CD4-positive, alpha-beta T cell treated with Interferon alpha-2 for 1 hour (primary cell): ENCODE measurements at regions not wholly inside any gene's neighbourhood (a gene's known extent, or its start where the extent isn't known, plus 50 kb on each side); places are given as distances from the start of the nearest gene placed in this dataset.

ENCODE experiments used
- DNase-seq, 2 donors: peaks; one replicate each; pipeline ENCODE4 v3.0.0-alpha.2; 2020 to 2022

- DNase-seq, result peak; percentile 64 to 65
Observed at GRCh38 chr12:47408171-47408871, 297.5 kb downstream of the RPAP3 start.

- DNase-seq, result no peak
Observed at GRCh38 chr12:47407463-47408129, 298.2 kb downstream of the RPAP3 start.

GRCh38 chr12:47403681-47404080 is 302.1 kb downstream of the RPAP3 start:
- DNase-seq, result no peak

- DNase-seq, result peak in 1 of 2 donors; percentile 71
Observed at GRCh38 chr12:47401196-47401595, 304.6 kb downstream of the RPAP3 start.

GRCh38 chr12:47400266-47400665 is 305.6 kb downstream of the RPAP3 start:
- no peak for DNase-seq

- peak; percentile 65 to 80 for DNase-seq
Observed at GRCh38 chr12:47397664-47398281, 308.1 kb downstream of the RPAP3 start.

- peak; percentile 33 to 36 for DNase-seq
Observed at GRCh38 chr12:47396902-47397663, 308.7 kb downstream of the RPAP3 start.

- DNase-seq, result no peak
Observed at GRCh38 chr12:47394070-47394469, 311.8 kb downstream of the RPAP3 start.

- DNase-seq, result no peak
Observed at GRCh38 chr12:47393403-47393790, 312.4 kb downstream of the RPAP3 start.

- peak; percentile 78 to 83 for DNase-seq
Observed at GRCh38 chr12:47391566-47391965, 311.8 kb upstream of the AMIGO2 start.

GRCh38 chr12:47388712-47389111 is 309.0 kb upstream of the AMIGO2 start:
- no peak for DNase-seq

- no peak for DNase-seq
Observed at GRCh38 chr12:47387994-47388393, 308.2 kb upstream of the AMIGO2 start.

- DNase-seq, result no peak
Observed at GRCh38 chr12:47385653-47386052, 305.9 kb upstream of the AMIGO2 start.

- DNase-seq, result no peak
Observed at GRCh38 chr12:47383942-47384341, 304.2 kb upstream of the AMIGO2 start.

GRCh38 chr12:47382305-47382704 is 302.5 kb upstream of the AMIGO2 start:
- no peak for DNase-seq

- no peak for DNase-seq
Observed at GRCh38 chr12:47378907-47379306, 299.1 kb upstream of the AMIGO2 start.

GRCh38 chr12:47378222-47378582 is 298.4 kb upstream of the AMIGO2 start:
- no peak for DNase-seq

GRCh38 chr12:47377414-47378221 is 297.9 kb upstream of the AMIGO2 start:
- DNase-seq, result no peak

GRCh38 chr12:47376927-47377326 is 297.2 kb upstream of the AMIGO2 start:
- no peak for DNase-seq

GRCh38 chr12:47373554-47374150 is 293.9 kb upstream of the AMIGO2 start:
- no peak for DNase-seq

GRCh38 chr12:47370421-47370820 is 290.7 kb upstream of the AMIGO2 start:
- DNase-seq, result no peak

GRCh38 chr12:47369085-47369484 is 289.3 kb upstream of the AMIGO2 start:
- DNase-seq, result no peak
